Ishikawa (cell line): ENCODE measurements at regions not wholly inside any gene's neighbourhood (a gene's known extent, or its start where the extent isn't known, plus 50 kb on each side); places are given as distances from the start of the nearest gene placed in this dataset.

Experiments
- CEBPB ChIP-seq: IDR thresholded peaks from 2 replicates; pipeline ENCODE4 v1.6.1; 2012
- EGR1 ChIP-seq: IDR thresholded peaks from 2 replicates; pipeline ENCODE4 v1.6.1; 2012
- EP300 ChIP-seq: IDR thresholded peaks from 2 replicates; pipeline ENCODE4 v1.6.1; 2012; ENCODE audit warnings: borderline replicate concordance
- RAD21 ChIP-seq: IDR thresholded peaks from 2 replicates; pipeline ENCODE4 v1.6.1; 2012; ENCODE audit warnings: low read depth
- REST ChIP-seq: IDR thresholded peaks from 2 replicates; pipeline ENCODE4 v1.6.1; 2012; ENCODE audit warnings: low read depth, mild to moderate bottlenecking
- ZBTB7A ChIP-seq: IDR thresholded peaks from 2 replicates; pipeline ENCODE4 v1.6.1; 2012; ENCODE audit warnings: low read depth
- TF ChIP-seq, protein P1 (sequence below): IDR thresholded peaks from 2 replicates; pipeline ENCODE4 v1.6.1; 2012

DNA sequence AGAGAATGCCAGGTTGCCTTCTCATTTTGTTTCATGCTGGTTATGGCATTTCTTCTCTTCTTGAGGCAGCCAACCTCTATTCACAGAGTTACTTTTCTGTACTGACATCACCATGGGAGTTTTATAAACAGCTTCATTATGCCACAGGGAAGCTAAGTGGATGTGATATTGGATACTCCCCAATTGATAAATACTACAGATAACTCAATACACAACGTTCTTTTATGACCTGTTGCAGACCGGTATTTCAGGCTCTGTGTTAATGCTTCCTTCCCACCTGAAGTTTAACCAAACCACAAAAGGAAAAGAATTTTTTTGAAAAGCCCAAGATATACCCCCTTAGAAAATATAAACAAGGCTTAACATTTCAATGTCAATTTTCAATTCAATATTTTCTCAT is 258.3 kb upstream of the SOX11 start:
- TF ChIP-seq ZBTB7A (no peak), EP300 (no peak), REST (no peak), CEBPB (no peak), RAD21 (no peak), EGR1 (no peak)
- TF ChIP-seq, protein P1, sequence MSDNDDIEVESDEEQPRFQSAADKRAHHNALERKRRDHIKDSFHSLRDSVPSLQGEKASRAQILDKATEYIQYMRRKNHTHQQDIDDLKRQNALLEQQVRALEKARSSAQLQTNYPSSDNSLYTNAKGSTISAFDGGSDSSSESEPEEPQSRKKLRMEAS = no peak
